Neural cell (in vitro differentiated cells): ENCODE measurements at regions not wholly inside any gene's neighbourhood (a gene's known extent, or its start where the extent isn't known, plus 50 kb on each side); places are given as distances from the start of the nearest gene placed in this dataset.

ENCODE experiments used
- H2AFZ ChIP-seq: fragments of 200-600, 300-800 bp; sonication (generic), shearing (Covaris generic); 2 replicates; pipeline ENCODE4 v1.6.0; 2014; ENCODE audit warnings: low read depth, mild to moderate bottlenecking, antibody characterized with exemption, low read length, moderate library complexity
- H3F3A ChIP-seq: fragments of 200-600 bp; shearing (Covaris generic); 2 replicates; pipeline ENCODE4 v1.6.1; 2016; ENCODE audit warnings: mild to moderate bottlenecking, moderate library complexity, mixed read lengths, antibody characterized with exemption, low read length; ENCODE audit not compliant: insufficient read depth, poor library complexity, severe bottlenecking
- H3K27ac ChIP-seq: fragments of 200-600, 300-800 bp; sonication (generic), shearing (Covaris generic); 2 replicates; pipeline ENCODE4 v1.5.1; 2014; ENCODE audit warnings: mild to moderate bottlenecking, low read length, moderate library complexity
- H3K27me3 ChIP-seq: fragments of 300-800, 200-600 bp; sonication (generic), shearing (Covaris generic); 2 replicates; pipeline ENCODE4 v1.6.0; 2014; ENCODE audit warnings: mild to moderate bottlenecking, low read depth, low read length, moderate library complexity; ENCODE audit not compliant: insufficient read depth
- H3K36me3 ChIP-seq: fragments of 300-800, 200-600 bp; sonication (generic), shearing (Covaris generic); 2 replicates; pipeline ENCODE4 v1.5.1; 2014; ENCODE audit warnings: mild to moderate bottlenecking, antibody characterized with exemption, low read length, moderate library complexity; ENCODE audit not compliant: insufficient read depth
- H3K4me2 ChIP-seq: fragments of 300-800, 200-600 bp; sonication (generic), shearing (Covaris generic); 2 replicates; pipeline ENCODE4 v1.6.0; 2014; ENCODE audit warnings: mild to moderate bottlenecking, low read length
- H3K4me3 ChIP-seq: fragments of 300-800, 200-600 bp; sonication (generic), shearing (Covaris generic); 2 replicates; pipeline ENCODE4 v1.5.1; 2014; ENCODE audit warnings: mild to moderate bottlenecking, low read length, moderate library complexity
- H3K79me2 ChIP-seq: fragments of 200-600 bp; shearing (Covaris generic); replicated peaks from 2 replicates; pipeline ENCODE4 v1.6.0; 2014; ENCODE audit warnings: mild to moderate bottlenecking, low read length, moderate library complexity; ENCODE audit not compliant: insufficient read depth
- H3K9ac ChIP-seq: fragments of 300-800, 200-600 bp; sonication (generic), shearing (Covaris generic); 2 replicates; pipeline ENCODE4 v1.6.1; 2016; ENCODE audit warnings: mild to moderate bottlenecking, low read length, mixed read lengths
- H3K9me2 ChIP-seq: fragments of 200-600 bp; shearing (Covaris generic); 2 replicates; pipeline ENCODE4 v1.6.1; 2016; ENCODE audit warnings: mild to moderate bottlenecking, low read length, mixed read lengths; ENCODE audit not compliant: insufficient read depth
- H3K9me3 ChIP-seq: fragments of 200-600, 300-800 bp; sonication (generic), shearing (Covaris generic); 2 replicates; pipeline ENCODE4 v1.6.1; 2016; ENCODE audit warnings: mild to moderate bottlenecking, mixed run types, low read length, moderate library complexity, mixed read lengths
- H4K20me1 ChIP-seq: fragments of 200-600 bp; shearing (Covaris generic); 2 replicates; pipeline ENCODE4 v1.6.1; 2016; ENCODE audit warnings: mild to moderate bottlenecking, mixed run types; ENCODE audit not compliant: insufficient read depth
- EP300 ChIP-seq: fragments of 450-650 bp; conservative IDR thresholded peaks from 2 replicates; pipeline ENCODE4 v1.6.1; 2014; ENCODE audit warnings: antibody characterized with exemption, mild to moderate bottlenecking, moderate library complexity; ENCODE audit not compliant: poor library complexity, severe bottlenecking
- EZH2 ChIP-seq: fragments of 200-600, 300-800 bp; shearing (Covaris generic), sonication (generic); IDR thresholded peaks from 2 replicates; pipeline ENCODE4 v1.6.1; 2014; ENCODE audit warnings: antibody characterized with exemption, low read length, borderline replicate concordance, mild to moderate bottlenecking; ENCODE audit not compliant: insufficient read depth, poor library complexity, severe bottlenecking
- MXI1 ChIP-seq: fragments of 450-650 bp; conservative IDR thresholded peaks from 2 replicates; pipeline ENCODE4 v1.6.1; 2014; ENCODE audit warnings: antibody characterized with exemption, mild to moderate bottlenecking; ENCODE audit not compliant: poor library complexity, severe bottlenecking
- POLR2AphosphoS5 ChIP-seq: IDR thresholded peaks from 2 replicates; pipeline ENCODE4 v1.6.1; 2012
- RAD21 ChIP-seq: fragments of 450-650 bp; conservative IDR thresholded peaks from 2 replicates; pipeline ENCODE4 v1.6.1; 2014; ENCODE audit warnings: antibody characterized with exemption, mild to moderate bottlenecking, moderate library complexity
- SMC3 ChIP-seq: fragments of 450-650 bp; conservative IDR thresholded peaks from 2 replicates; pipeline ENCODE4 v1.6.1; 2014; ENCODE audit warnings: antibody characterized with exemption, mild to moderate bottlenecking, moderate library complexity; ENCODE audit not compliant: poor library complexity
- TAF1 ChIP-seq: IDR thresholded peaks from 2 replicates; pipeline ENCODE4 v1.6.1; 2012; ENCODE audit warnings: low read depth
- TF ChIP-seq, protein P1 (sequence below): IDR thresholded peaks from 2 replicates; pipeline ENCODE4 v1.6.1; 2012; ENCODE audit warnings: borderline replicate concordance
- TF ChIP-seq, protein P2 (sequence below): fragments of 450-650 bp; IDR thresholded peaks from 2 replicates; pipeline ENCODE4 v1.5.1; 2014; ENCODE audit warnings: antibody characterized with exemption, mild to moderate bottlenecking, moderate library complexity; ENCODE audit not compliant: poor library complexity, severe bottlenecking

DNA sequence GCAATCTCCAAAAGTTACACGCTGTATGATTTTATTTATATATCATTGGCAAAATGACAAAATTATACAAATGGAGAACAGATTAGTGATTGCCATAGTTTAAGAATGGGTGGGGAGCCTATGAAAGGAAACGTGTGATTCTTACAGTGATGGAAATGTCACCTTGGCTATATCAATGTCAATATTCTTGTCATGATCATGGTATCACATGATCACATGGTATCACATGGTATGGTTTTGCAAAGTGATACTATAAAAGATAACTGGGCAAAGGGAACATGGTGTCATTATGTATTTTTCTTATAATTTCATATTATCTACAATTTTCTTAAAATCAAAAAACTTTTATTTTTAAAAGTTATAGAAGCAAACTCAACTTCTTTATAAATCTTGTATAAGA, 606.2 kb upstream of the ZEB2 start:
- no peaks in the 10 kb centered on the region for H3K9me2 ChIP-seq
- H3F3A ChIP-seq: no peaks in the 10 kb centered on the region
- H2AFZ ChIP-seq: no peak overlapping the region
- H4K20me1 ChIP-seq: no peaks in the 10 kb centered on the region
- no peaks in the 10 kb centered on the region for H3K79me2 ChIP-seq
- no peaks in the 10 kb centered on the region for H3K36me3 ChIP-seq
- H3K4me2 ChIP-seq: no peak overlapping the region
- H3K9ac ChIP-seq: no peak overlapping the region
- no peaks in the 10 kb centered on the region for H3K9me3 ChIP-seq
- no peaks in the 10 kb centered on the region for H3K27me3 ChIP-seq
- no peak overlapping the region for H3K4me3 ChIP-seq
- TF ChIP-seq TAF1: no peak
- TF ChIP-seq EP300: no peak
- TF ChIP-seq, protein P1, sequence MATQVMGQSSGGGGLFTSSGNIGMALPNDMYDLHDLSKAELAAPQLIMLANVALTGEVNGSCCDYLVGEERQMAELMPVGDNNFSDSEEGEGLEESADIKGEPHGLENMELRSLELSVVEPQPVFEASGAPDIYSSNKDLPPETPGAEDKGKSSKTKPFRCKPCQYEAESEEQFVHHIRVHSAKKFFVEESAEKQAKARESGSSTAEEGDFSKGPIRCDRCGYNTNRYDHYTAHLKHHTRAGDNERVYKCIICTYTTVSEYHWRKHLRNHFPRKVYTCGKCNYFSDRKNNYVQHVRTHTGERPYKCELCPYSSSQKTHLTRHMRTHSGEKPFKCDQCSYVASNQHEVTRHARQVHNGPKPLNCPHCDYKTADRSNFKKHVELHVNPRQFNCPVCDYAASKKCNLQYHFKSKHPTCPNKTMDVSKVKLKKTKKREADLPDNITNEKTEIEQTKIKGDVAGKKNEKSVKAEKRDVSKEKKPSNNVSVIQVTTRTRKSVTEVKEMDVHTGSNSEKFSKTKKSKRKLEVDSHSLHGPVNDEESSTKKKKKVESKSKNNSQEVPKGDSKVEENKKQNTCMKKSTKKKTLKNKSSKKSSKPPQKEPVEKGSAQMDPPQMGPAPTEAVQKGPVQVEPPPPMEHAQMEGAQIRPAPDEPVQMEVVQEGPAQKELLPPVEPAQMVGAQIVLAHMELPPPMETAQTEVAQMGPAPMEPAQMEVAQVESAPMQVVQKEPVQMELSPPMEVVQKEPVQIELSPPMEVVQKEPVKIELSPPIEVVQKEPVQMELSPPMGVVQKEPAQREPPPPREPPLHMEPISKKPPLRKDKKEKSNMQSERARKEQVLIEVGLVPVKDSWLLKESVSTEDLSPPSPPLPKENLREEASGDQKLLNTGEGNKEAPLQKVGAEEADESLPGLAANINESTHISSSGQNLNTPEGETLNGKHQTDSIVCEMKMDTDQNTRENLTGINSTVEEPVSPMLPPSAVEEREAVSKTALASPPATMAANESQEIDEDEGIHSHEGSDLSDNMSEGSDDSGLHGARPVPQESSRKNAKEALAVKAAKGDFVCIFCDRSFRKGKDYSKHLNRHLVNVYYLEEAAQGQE: no peak
- TF ChIP-seq SMC3: no peak
- TF ChIP-seq, protein P2, sequence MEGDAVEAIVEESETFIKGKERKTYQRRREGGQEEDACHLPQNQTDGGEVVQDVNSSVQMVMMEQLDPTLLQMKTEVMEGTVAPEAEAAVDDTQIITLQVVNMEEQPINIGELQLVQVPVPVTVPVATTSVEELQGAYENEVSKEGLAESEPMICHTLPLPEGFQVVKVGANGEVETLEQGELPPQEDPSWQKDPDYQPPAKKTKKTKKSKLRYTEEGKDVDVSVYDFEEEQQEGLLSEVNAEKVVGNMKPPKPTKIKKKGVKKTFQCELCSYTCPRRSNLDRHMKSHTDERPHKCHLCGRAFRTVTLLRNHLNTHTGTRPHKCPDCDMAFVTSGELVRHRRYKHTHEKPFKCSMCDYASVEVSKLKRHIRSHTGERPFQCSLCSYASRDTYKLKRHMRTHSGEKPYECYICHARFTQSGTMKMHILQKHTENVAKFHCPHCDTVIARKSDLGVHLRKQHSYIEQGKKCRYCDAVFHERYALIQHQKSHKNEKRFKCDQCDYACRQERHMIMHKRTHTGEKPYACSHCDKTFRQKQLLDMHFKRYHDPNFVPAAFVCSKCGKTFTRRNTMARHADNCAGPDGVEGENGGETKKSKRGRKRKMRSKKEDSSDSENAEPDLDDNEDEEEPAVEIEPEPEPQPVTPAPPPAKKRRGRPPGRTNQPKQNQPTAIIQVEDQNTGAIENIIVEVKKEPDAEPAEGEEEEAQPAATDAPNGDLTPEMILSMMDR: no peak
- TF ChIP-seq MXI1: no peak
- H3K27ac ChIP-seq: no peak overlapping the region

DNA sequence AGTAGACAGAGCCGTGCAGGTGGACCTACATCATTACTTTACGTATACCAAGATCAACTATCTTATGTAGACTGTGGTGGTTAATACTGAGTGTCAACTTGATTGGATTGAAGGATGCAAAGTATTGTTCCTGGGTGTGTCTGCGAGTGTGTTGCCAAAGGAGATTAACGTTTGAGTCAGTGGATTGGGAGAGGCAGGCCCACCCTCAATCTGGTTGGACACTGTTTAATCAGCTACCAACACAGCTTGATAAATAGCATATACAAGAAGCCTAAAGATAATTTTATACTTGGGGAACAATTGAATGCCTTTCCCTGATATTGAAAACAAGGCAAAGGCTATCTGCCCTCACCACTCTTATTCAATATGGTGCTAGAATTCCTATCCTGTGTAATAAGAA, 604.2 kb upstream of the ZEB2 start:
- H3K9me3 ChIP-seq: no peaks in the 10 kb centered on the region
- no peak for TF ChIP-seq EP300
- no peak for TF ChIP-seq MXI1
- H3F3A ChIP-seq: no peaks in the 10 kb centered on the region
- H3K27me3 ChIP-seq: no peaks in the 10 kb centered on the region
- H2AFZ ChIP-seq: no peak overlapping the region
- no peaks in the 10 kb centered on the region for H3K36me3 ChIP-seq
- no peak overlapping the region for H3K9ac ChIP-seq
- H3K4me3 ChIP-seq: no peak overlapping the region
- no peak overlapping the region for H3K4me2 ChIP-seq
- no peak overlapping the region for H3K27ac ChIP-seq
- no peaks in the 10 kb centered on the region for H3K79me2 ChIP-seq
- H3K9me2 ChIP-seq: no peaks in the 10 kb centered on the region
- H4K20me1 ChIP-seq: no peaks in the 10 kb centered on the region

DNA sequence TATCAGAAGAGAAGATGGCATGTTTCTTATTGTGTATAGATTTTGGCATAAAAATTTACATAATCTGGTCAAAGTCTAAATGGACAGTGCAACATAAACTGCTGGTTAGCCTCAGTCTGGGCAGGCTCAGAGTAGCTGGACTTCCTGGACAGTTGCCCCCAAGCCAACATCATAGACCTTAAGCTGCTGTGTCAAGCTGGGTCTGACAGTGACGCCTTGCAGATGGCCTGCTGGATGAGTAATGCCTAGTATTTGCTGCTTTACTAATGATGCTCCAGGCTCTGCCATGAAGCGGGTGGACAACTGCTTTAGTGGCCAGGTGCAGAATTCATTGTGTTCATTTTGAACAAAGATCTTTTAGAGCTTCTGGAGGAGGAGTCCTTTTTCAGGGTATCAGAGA, 603.7 kb upstream of the ZEB2 start:
- no peak overlapping the region for H3K4me2 ChIP-seq
- H3K9me2 ChIP-seq: no peaks in the 10 kb centered on the region
- H2AFZ ChIP-seq: no peak overlapping the region
- no peaks in the 10 kb centered on the region for H3K9me3 ChIP-seq
- no peak overlapping the region for H3K27ac ChIP-seq
- H3K27me3 ChIP-seq: no peaks in the 10 kb centered on the region
- no peaks in the 10 kb centered on the region for H3K36me3 ChIP-seq
- H3K4me3 ChIP-seq: no peak overlapping the region
- TF ChIP-seq, protein P2: no peak
- TF ChIP-seq EP300 (no peak), TAF1 (no peak), SMC3 (no peak), POLR2AphosphoS5 (no peak), EZH2 (no peak), MXI1 (no peak), RAD21 (no peak)
- TF ChIP-seq, protein P1: no peak
- H3F3A ChIP-seq: no peaks in the 10 kb centered on the region
- H4K20me1 ChIP-seq: no peaks in the 10 kb centered on the region
- no peaks in the 10 kb centered on the region for H3K79me2 ChIP-seq
- H3K9ac ChIP-seq: no peak overlapping the region
